GM23248 (cell line): ENCODE measurements at regions not wholly inside any gene's neighbourhood (a gene's known extent, or its start where the extent isn't known, plus 50 kb on each side); places are given as distances from the start of the nearest gene placed in this dataset.

Experiments used
- DNase-seq: peaks from one replicate; pipeline ENCODE4 v3.0.0-alpha.2; 2015
- H2AFZ ChIP-seq: fragments of 200-600 bp; sonication (generic); 2 replicates; pipeline ENCODE4 v1.6.1; 2016; ENCODE audit warnings: antibody characterized with exemption
- H3F3A ChIP-seq: fragments of 200-600 bp; sonication (generic); 2 replicates; pipeline ENCODE4 v1.6.1; 2016; ENCODE audit warnings: mild to moderate bottlenecking, antibody characterized with exemption, mixed run types; ENCODE audit not compliant: insufficient read depth
- H3K27ac ChIP-seq: fragments of 200-600 bp; sonication (generic); 2 replicates; pipeline ENCODE4 v1.5.1; 2016; ENCODE audit warnings: mild to moderate bottlenecking
- H3K27me3 ChIP-seq: fragments of 200-600 bp; sonication (generic); replicated peaks from 2 replicates; pipeline ENCODE4 v1.6.1; 2016; ENCODE audit warnings: mild to moderate bottlenecking; ENCODE audit not compliant: insufficient read depth
- H3K36me3 ChIP-seq: fragments of 200-600 bp; sonication (generic); 2 replicates; pipeline ENCODE4 v1.6.1; 2016; ENCODE audit warnings: low read depth, mild to moderate bottlenecking
- H3K4me1 ChIP-seq: fragments of 200-600 bp; sonication (generic); 2 replicates; pipeline ENCODE4 v1.6.1; 2016; ENCODE audit warnings: mild to moderate bottlenecking; ENCODE audit not compliant: insufficient read depth
- H3K4me2 ChIP-seq: fragments of 200-600 bp; sonication (generic); one replicate; pipeline ENCODE4 v1.6.1; 2016; ENCODE audit warnings: mild to moderate bottlenecking; ENCODE audit not compliant: unreplicated experiment
- H3K4me3 ChIP-seq: fragments of 200-600 bp; sonication (generic); 2 replicates; pipeline ENCODE4 v1.5.1; 2016; ENCODE audit warnings: mild to moderate bottlenecking
- H3K79me2 ChIP-seq: fragments of 200-600 bp; sonication (generic); 2 replicates; pipeline ENCODE4 v1.6.1; 2016; ENCODE audit warnings: mild to moderate bottlenecking; ENCODE audit not compliant: insufficient read depth
- H3K9ac ChIP-seq: fragments of 200-600 bp; sonication (generic); 2 replicates; pipeline ENCODE4 v1.6.1; 2016; ENCODE audit warnings: mild to moderate bottlenecking
- H3K9me2 ChIP-seq: fragments of 200-600 bp; sonication (generic); 2 replicates; pipeline ENCODE4 v1.6.1; 2016; ENCODE audit warnings: mixed run types, mild to moderate bottlenecking, moderate library complexity; ENCODE audit not compliant: insufficient read depth
- H3K9me3 ChIP-seq: fragments of 200-600 bp; sonication (generic); one replicate; pipeline ENCODE4 v1.6.1; 2017; ENCODE audit warnings: low read depth
- H4K20me1 ChIP-seq: fragments of 200-600 bp; sonication (generic); 2 replicates; pipeline ENCODE4 v1.6.0; 2016; ENCODE audit not compliant: insufficient read depth
- EZH2 ChIP-seq: fragments of 200-600 bp; sonication (generic); IDR thresholded peaks from 2 replicates; pipeline ENCODE4 v1.6.1; 2018; ENCODE audit warnings: antibody characterized with exemption, mild to moderate bottlenecking; ENCODE audit not compliant: insufficient read depth, poor library complexity, severe bottlenecking
- EZH2phosphoT487 ChIP-seq: fragments of 200-600 bp; sonication (generic); IDR thresholded peaks from 2 replicates; pipeline ENCODE4 v1.6.1; 2018; ENCODE audit warnings: antibody characterized with exemption, moderate library complexity, mild to moderate bottlenecking, low read depth; ENCODE audit not compliant: insufficient read depth
- WGBS, 2 experiments: methylation state at CpG; one replicate each; pipeline ENCODE4 v1.1.6; 2015 to 2017; ENCODE audit warnings: low lambda C conversion rate in 2 of 2, low coverage in 1 of 2; ENCODE audit errors: missing lambda C conversion rate in 2 of 2; 5-methylcytosine and 5-hydroxymethylcytosine counted together
- in situ Hi-C: fragments of 300-500 bp; cut with MboI; formaldehyde crosslinking; loops from 2 replicates; pipeline ENCODE4 v1.15.0; 2020

- Histone ChIP-seq H3K27me3 (no peaks in the 10 kb centered on the region), H2AFZ (no peak overlapping the region), H3K36me3 (no peaks in the 10 kb centered on the region), H3K9ac (no peak overlapping the region), H3K4me1 (peaks cover 4% of the 10 kb centered on the region), H3K4me2 (no peak overlapping the region), H3K9me2 (no peaks in the 10 kb centered on the region), H3K79me2 (no peaks in the 10 kb centered on the region), H3K4me3 (no peak overlapping the region), H4K20me1 (no peaks in the 10 kb centered on the region), H3F3A (peaks cover 5% of the 10 kb centered on the region; the same call in 1 of the 2 replicates), H3K9me3 (no peaks in the 10 kb centered on the region), H3K27ac (no peak overlapping the region)
- TF ChIP-seq EZH2phosphoT487 (no peak), EZH2 (no peak)
- in situ Hi-C loops, result loop anchor here (25.0 kb wide), 1 partner anchor 268 kb away; no protein-coding TSS in a partner anchor
- DNase-seq, result no peak
These were observed 457.3 kb downstream of the ETS1 start for GRCh38 chr11:128130052-128130451.

- in situ Hi-C loops, result loop anchor here (25.0 kb wide), 1 partner anchor 263 kb away; no protein-coding TSS in a partner anchor
- no peak overlapping the region for H3K9ac ChIP-seq
- WGBS, 2 experiments, result 61 to 70% methylated on average over 3 of the region's 3 CpGs
These were observed 461.6 kb downstream of the ETS1 start for GRCh38 chr11:128125723-128126122.

GRCh38 chr11:128116885-128117284 lies 470.5 kb downstream of the ETS1 start:
- in situ Hi-C loops, result no loop called here
- TF ChIP-seq EZH2phosphoT487 (no peak), EZH2 (no peak)
- H3K36me3 ChIP-seq, result no peaks in the 10 kb centered on the region
- no peaks in the 10 kb centered on the region for H3K79me2 ChIP-seq
- H4K20me1 ChIP-seq, result no peaks in the 10 kb centered on the region
- H3K9me2 ChIP-seq, result no peaks in the 10 kb centered on the region
- no peaks in the 10 kb centered on the region for H3K27me3 ChIP-seq
- H2AFZ ChIP-seq, result peak overlapping the region; percentile 6; the same call in 1 of the 2 replicates
- peak; percentile 23 for DNase-seq
- no peak overlapping the region for H3K27ac ChIP-seq
- no peaks in the 10 kb centered on the region for H3K4me1 ChIP-seq
- H3K9me3 ChIP-seq, result no peaks in the 10 kb centered on the region
- 7 to 10% methylated on average over 7 of the region's 7 CpGs for WGBS, 2 experiments
- no peak overlapping the region for H3K9ac ChIP-seq
- H3K4me2 ChIP-seq, result no peak overlapping the region
- no peak overlapping the region for H3K4me3 ChIP-seq
- H3F3A ChIP-seq, result no peaks in the 10 kb centered on the region

More at GRCh38 chr11:128125723-128126122, 461.6 kb downstream of the ETS1 start:
- Histone ChIP-seq H3K79me2 (no peaks in the 10 kb centered on the region), H3K4me2 (no peak overlapping the region), H3K9me2 (no peaks in the 10 kb centered on the region), H3K36me3 (no peaks in the 10 kb centered on the region), H3K27ac (no peak overlapping the region), H3K4me3 (no peak overlapping the region), H3K9me3 (no peaks in the 10 kb centered on the region), H3F3A (no peaks in the 10 kb centered on the region), H4K20me1 (no peaks in the 10 kb centered on the region), H3K27me3 (no peaks in the 10 kb centered on the region), H3K4me1 (no peaks in the 10 kb centered on the region), H2AFZ (no peak overlapping the region)
- DNase-seq, result no peak
- TF ChIP-seq EZH2, result no peak
- no peak for TF ChIP-seq EZH2phosphoT487

- Histone ChIP-seq H3K4me3 (no peak overlapping the region), H3K4me2 (no peak overlapping the region)
These were observed 470.9 kb downstream of the ETS1 start for GRCh38 chr11:128116447-128116846.

GRCh38 chr11:128105950-128106349 lies 481.4 kb downstream of the ETS1 start:
- Histone ChIP-seq H3K9me3 (no peaks in the 10 kb centered on the region), H3K4me1 (no peaks in the 10 kb centered on the region), H3F3A (no peaks in the 10 kb centered on the region), H3K9ac (no peak overlapping the region), H4K20me1 (no peaks in the 10 kb centered on the region), H2AFZ (no peak overlapping the region), H3K4me3 (no peak overlapping the region), H3K27me3 (peaks cover 6% of the 10 kb centered on the region; the same call in 1 of the 2 replicates), H3K36me3 (no peaks in the 10 kb centered on the region), H3K9me2 (no peaks in the 10 kb centered on the region), H3K79me2 (no peaks in the 10 kb centered on the region), H3K27ac (no peak overlapping the region), H3K4me2 (no peak overlapping the region)
- in situ Hi-C loops, result no loop called here
- no peak for TF ChIP-seq EZH2
- TF ChIP-seq EZH2phosphoT487, result no peak
- no peak for DNase-seq

More at GRCh38 chr11:128116447-128116846, 470.9 kb downstream of the ETS1 start:
- TF ChIP-seq EZH2phosphoT487 (no peak), EZH2 (no peak)
- Histone ChIP-seq H3K4me1 (no peaks in the 10 kb centered on the region), H4K20me1 (no peaks in the 10 kb centered on the region), H3K9me2 (no peaks in the 10 kb centered on the region), H3K27ac (no peak overlapping the region), H3K27me3 (no peaks in the 10 kb centered on the region), H2AFZ (peak overlapping the region; percentile 6; the same call in 1 of the 2 replicates), H3F3A (no peaks in the 10 kb centered on the region), H3K79me2 (no peaks in the 10 kb centered on the region), H3K9me3 (no peaks in the 10 kb centered on the region), H3K36me3 (no peaks in the 10 kb centered on the region), H3K9ac (no peak overlapping the region)
- in situ Hi-C loops, result no loop called here
- 49 to 54% methylated on average over 4 of the region's 4 CpGs for WGBS, 2 experiments
- peak; percentile 2 for DNase-seq
